ENCODE measurements at regions not wholly inside any gene's neighbourhood (a gene's known extent, or its start where the extent isn't known, plus 50 kb on each side); places are given as distances from the start of the nearest gene placed in this dataset.
"Not testable (repeated sequence)": the region's sequence is repeated elsewhere in the genome, so short reads cannot be mapped to it uniquely, and the experiment has no call there.

- TF ChIP-seq REST (IDR thresholded peaks at IDR 0.05; ENCODE audit: borderline replicate concordance); POLR2AphosphoS5 (IDR thresholded peaks at IDR 0.05); CTCF (IDR thresholded peaks at IDR 0.05; ENCODE audit: poor library complexity, severe bottlenecking); TAF1 (IDR thresholded peaks at IDR 0.05; ENCODE audit: low read depth); RAD21 (conservative IDR thresholded peaks at IDR 0.05): not testable (repeated sequence)
These were observed 119.9 kb downstream of the PPIAL4A start for GRCh38 chr1:121009216-121010057.
